Stimulated activated CD8-positive, alpha-beta memory T cell treated with anti-CD3 and anti-CD28 coated beads, Interleukin-15, amount 100 ng/mL, for 48 hours (primary cell): ENCODE measurements at regions not wholly inside any gene's neighbourhood (a gene's known extent, or its start where the extent isn't known, plus 50 kb on each side); places are given as distances from the start of the nearest gene placed in this dataset.

ENCODE experiments used
- DNase-seq, 2 donors: peaks; one replicate each; pipeline ENCODE4 v3.0.0-alpha.2; 2020; ENCODE audit warnings: low read depth in 2 of 2

- no peak for DNase-seq
These were observed 685.2 kb downstream of the REEP3 start for GRCh38 chr10:64206409-64206808.

- DNase-seq, result no peak
These were observed 688.4 kb downstream of the REEP3 start for GRCh38 chr10:64209561-64209960.

- DNase-seq, result no peak
These were observed 689.0 kb downstream of the REEP3 start for GRCh38 chr10:64210211-64210610.

- DNase-seq, result no peak
These were observed 690.3 kb downstream of the REEP3 start for GRCh38 chr10:64211466-64211865.

GRCh38 chr10:64215088-64215487 lies 693.9 kb downstream of the REEP3 start:
- DNase-seq, result no peak

GRCh38 chr10:64219271-64220025 lies 698.2 kb downstream of the REEP3 start:
- DNase-seq, result no peak

- no peak for DNase-seq
These were observed 713.3 kb downstream of the REEP3 start for GRCh38 chr10:64234489-64234888.

GRCh38 chr10:64257704-64258103 lies 736.5 kb downstream of the REEP3 start:
- no peak for DNase-seq

- no peak for DNase-seq
These were observed 739.9 kb downstream of the REEP3 start for GRCh38 chr10:64261092-64261491.

GRCh38 chr10:64261676-64262075 lies 740.5 kb downstream of the REEP3 start:
- DNase-seq, result no peak

GRCh38 chr10:64265961-64266360 lies 744.8 kb downstream of the REEP3 start:
- DNase-seq, result no peak

GRCh38 chr10:64271508-64271907 lies 750.3 kb downstream of the REEP3 start:
- no peak for DNase-seq

- no peak for DNase-seq
These were observed 750.8 kb downstream of the REEP3 start for GRCh38 chr10:64271983-64272382.

- no peak for DNase-seq
These were observed 753.8 kb downstream of the REEP3 start for GRCh38 chr10:64275001-64275400.

GRCh38 chr10:64275774-64276173 lies 754.6 kb downstream of the REEP3 start:
- no peak for DNase-seq

GRCh38 chr10:64277536-64277935 lies 756.3 kb downstream of the REEP3 start:
- DNase-seq, result no peak

GRCh38 chr10:64283621-64284020 lies 762.4 kb downstream of the REEP3 start:
- no peak for DNase-seq

- DNase-seq, result no peak
These were observed 765.3 kb downstream of the REEP3 start for GRCh38 chr10:64286533-64286932.

GRCh38 chr10:64288404-64288803 lies 767.2 kb downstream of the REEP3 start:
- DNase-seq, result no peak

- DNase-seq, result no peak
These were observed 782.4 kb downstream of the REEP3 start for GRCh38 chr10:64303566-64303965.

GRCh38 chr10:64306729-64307327 lies 785.6 kb downstream of the REEP3 start:
- DNase-seq, result no peak

- DNase-seq, result no peak
These were observed 791.7 kb downstream of the REEP3 start for GRCh38 chr10:64312876-64313275.

GRCh38 chr10:64313967-64314366 lies 792.8 kb downstream of the REEP3 start:
- no peak for DNase-seq

- no peak for DNase-seq
These were observed 795.2 kb downstream of the REEP3 start for GRCh38 chr10:64316416-64316815.
